SK-N-SH treated with all-trans-retinoic acid at 6 μM for 48 hours (cell line): ENCODE measurements at regions not wholly inside any gene's neighbourhood (a gene's known extent, or its start where the extent isn't known, plus 50 kb on each side); places are given as distances from the start of the nearest gene placed in this dataset.
"Not testable (repeated sequence)": the region's sequence is repeated elsewhere in the genome, so short reads cannot be mapped to it uniquely, and the experiment has no call there.

Source experiments
- ATAC-seq: fragments of 200-7000 bp; cut with Tn5 transposase; 3 replicates; pipeline ENCODE4 v1.9.1; 2020; ENCODE audit warnings: mild to moderate bottlenecking, moderate library complexity
- ARNTL ChIP-seq: fragments of 450-650 bp; formaldehyde crosslinking; IDR thresholded peaks from 2 replicates; pipeline ENCODE4 v1.5.0; 2020; ENCODE audit warnings: low read depth, mild to moderate bottlenecking, moderate library complexity, borderline replicate concordance
- BACH2 ChIP-seq: fragments of 250-450 bp; sonication (Bioruptor Pico); IDR thresholded peaks from 2 replicates; pipeline ENCODE4 v1.9.0; 2021; ENCODE audit warnings: mild to moderate bottlenecking, borderline replicate concordance
- CREB5 ChIP-seq: fragments of 250-450 bp; sonication (Bioruptor Pico); IDR thresholded peaks from 2 replicates; pipeline ENCODE4 v1.5.1; 2020; ENCODE audit warnings: low read depth, mild to moderate bottlenecking, moderate library complexity
- CSDC2 ChIP-seq: fragments of 250-450 bp; sonication (Bioruptor Pico); IDR thresholded peaks from 2 replicates; pipeline ENCODE4 v1.5.0; 2020; ENCODE audit warnings: mild to moderate bottlenecking, moderate library complexity
- GLIS3 ChIP-seq: fragments of 250-450 bp; sonication (Bioruptor Pico); IDR thresholded peaks from 2 replicates; pipeline ENCODE4 v1.5.0; 2020; ENCODE audit warnings: mild to moderate bottlenecking, moderate library complexity
- ISL1 ChIP-seq: fragments of 250-450 bp; sonication (Bioruptor Pico); IDR thresholded peaks from 2 replicates; pipeline ENCODE4 v2.1.2; 2022; ENCODE audit warnings: mild to moderate bottlenecking, moderate library complexity
- OSR1 ChIP-seq: fragments of 250-450 bp; sonication (Bioruptor Pico); IDR thresholded peaks from 2 replicates; pipeline ENCODE4 v1.8.0; 2022; ENCODE audit warnings: moderate library complexity, mild to moderate bottlenecking, inconsistent platforms
- PPARA ChIP-seq: fragments of 250-450 bp; sonication (Bioruptor Pico); IDR thresholded peaks from 2 replicates; pipeline ENCODE4 v1.5.0; 2020; ENCODE audit warnings: mild to moderate bottlenecking, borderline replicate concordance
- RARB ChIP-seq: fragments of 250-450 bp; sonication (Bioruptor Pico); IDR thresholded peaks from 2 replicates; pipeline ENCODE4 v1.8.0; 2021; ENCODE audit warnings: mild to moderate bottlenecking, moderate library complexity
- SNAI2 ChIP-seq: fragments of 250-450 bp; sonication (Bioruptor Pico); IDR thresholded peaks from 2 replicates; pipeline ENCODE4 v1.5.0; 2020; ENCODE audit warnings: mild to moderate bottlenecking, moderate library complexity
- TCF4 ChIP-seq: fragments of 250-450 bp; sonication (Bioruptor Pico); IDR thresholded peaks from 2 replicates; pipeline ENCODE4 v1.8.0; 2021; ENCODE audit warnings: mild to moderate bottlenecking, moderate library complexity, borderline replicate concordance
- ZC3H10 ChIP-seq: fragments of 250-450 bp; sonication (Bioruptor Pico); IDR thresholded peaks from 2 replicates; pipeline ENCODE4 v1.5.1; 2021; ENCODE audit warnings: mild to moderate bottlenecking, moderate library complexity
- ZFP3 ChIP-seq: fragments of 250-450 bp; sonication (Bioruptor Pico); IDR thresholded peaks from 2 replicates; pipeline ENCODE4 v1.5.0; 2020; ENCODE audit warnings: mild to moderate bottlenecking, moderate library complexity
- ZFP30 ChIP-seq: fragments of 450-650 bp; formaldehyde crosslinking; IDR thresholded peaks from 2 replicates; pipeline ENCODE4 v1.5.0; 2022; ENCODE audit warnings: mild to moderate bottlenecking, moderate library complexity
- ZNF565 ChIP-seq: fragments of 450-650 bp; formaldehyde crosslinking; conservative IDR thresholded peaks from 2 replicates; pipeline ENCODE4 v1.5.0; 2020; ENCODE audit warnings: low read depth, mild to moderate bottlenecking, moderate library complexity
- ZNF70 ChIP-seq: fragments of 450-650 bp; formaldehyde crosslinking; IDR thresholded peaks from 2 replicates; pipeline ENCODE4 v1.5.0; 2020; ENCODE audit warnings: mild to moderate bottlenecking, moderate library complexity
- ZNF8 ChIP-seq: fragments of 450-650 bp; formaldehyde crosslinking; IDR thresholded peaks from 2 replicates; pipeline ENCODE4 v1.5.0; 2020; ENCODE audit warnings: mild to moderate bottlenecking, moderate library complexity
- TF ChIP-seq, protein P1 (sequence below): fragments of 250-450 bp; sonication (Bioruptor Pico); IDR thresholded peaks from 2 replicates; pipeline ENCODE4 v1.8.0; 2021; ENCODE audit warnings: low read depth, mild to moderate bottlenecking, moderate library complexity, borderline replicate concordance
- TF ChIP-seq, protein P2 (sequence below): fragments of 250-450 bp; sonication (Bioruptor Pico); IDR thresholded peaks from 2 replicates; pipeline ENCODE4 v1.5.0; 2020; ENCODE audit warnings: mild to moderate bottlenecking, moderate library complexity
- TF ChIP-seq, protein P3 (sequence below): fragments of 250-450 bp; sonication (Bioruptor Pico); IDR thresholded peaks from 2 replicates; pipeline ENCODE4 v1.5.1; 2021; ENCODE audit warnings: mild to moderate bottlenecking, moderate library complexity
- TF ChIP-seq, protein P4 (sequence below): fragments of 250-450 bp; sonication (Bioruptor Pico); IDR thresholded peaks from 2 replicates; pipeline ENCODE4 v1.8.0; 2020; ENCODE audit warnings: mild to moderate bottlenecking, moderate library complexity, borderline replicate concordance

GRCh38 chr12:38431921-38432320 is 115.3 kb downstream of the ALG10B start (continued):
- no peak for TF ChIP-seq GLIS3 (CRISPR knock-in tag)
- TF ChIP-seq, all 23 proteins: peak for 0

- ATAC-seq = not testable (repeated sequence)
Measured at GRCh38 chr12:38441871-38442281, 125.3 kb downstream of the ALG10B start.

GRCh38 chr12:38445040-38445439 is 128.5 kb downstream of the ALG10B start:
- TF ChIP-seq ZC3H10 (CRISPR knock-in tag) (no peak), ZFP30 (CRISPR knock-in tag) (no peak), GLIS3 (CRISPR knock-in tag) (no peak), SNAI2 (CRISPR knock-in tag) (no peak), ZNF565 (CRISPR knock-in tag) (no peak), ZNF8 (CRISPR knock-in tag) (no peak), CREB5 (CRISPR knock-in tag) (no peak), RARB (no peak), TCF4 (CRISPR knock-in tag) (no peak), BACH2 (CRISPR knock-in tag) (no peak), ZFP3 (no peak), ISL1 (CRISPR knock-in tag) (no peak), OSR1 (no peak), ZNF70 (no peak)
- TF ChIP-seq, protein P1, sequence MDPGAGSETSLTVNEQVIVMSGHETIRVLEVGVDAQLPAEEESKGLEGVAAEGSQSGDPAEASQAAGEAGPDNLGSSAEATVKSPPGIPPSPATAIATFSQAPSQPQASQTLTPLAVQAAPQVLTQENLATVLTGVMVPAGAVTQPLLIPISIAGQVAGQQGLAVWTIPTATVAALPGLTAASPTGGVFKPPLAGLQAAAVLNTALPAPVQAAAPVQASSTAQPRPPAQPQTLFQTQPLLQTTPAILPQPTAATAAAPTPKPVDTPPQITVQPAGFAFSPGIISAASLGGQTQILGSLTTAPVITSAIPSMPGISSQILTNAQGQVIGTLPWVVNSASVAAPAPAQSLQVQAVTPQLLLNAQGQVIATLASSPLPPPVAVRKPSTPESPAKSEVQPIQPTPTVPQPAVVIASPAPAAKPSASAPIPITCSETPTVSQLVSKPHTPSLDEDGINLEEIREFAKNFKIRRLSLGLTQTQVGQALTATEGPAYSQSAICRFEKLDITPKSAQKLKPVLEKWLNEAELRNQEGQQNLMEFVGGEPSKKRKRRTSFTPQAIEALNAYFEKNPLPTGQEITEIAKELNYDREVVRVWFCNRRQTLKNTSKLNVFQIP (CRISPR knock-in tag) = no peak
- TF ChIP-seq, protein P2, sequence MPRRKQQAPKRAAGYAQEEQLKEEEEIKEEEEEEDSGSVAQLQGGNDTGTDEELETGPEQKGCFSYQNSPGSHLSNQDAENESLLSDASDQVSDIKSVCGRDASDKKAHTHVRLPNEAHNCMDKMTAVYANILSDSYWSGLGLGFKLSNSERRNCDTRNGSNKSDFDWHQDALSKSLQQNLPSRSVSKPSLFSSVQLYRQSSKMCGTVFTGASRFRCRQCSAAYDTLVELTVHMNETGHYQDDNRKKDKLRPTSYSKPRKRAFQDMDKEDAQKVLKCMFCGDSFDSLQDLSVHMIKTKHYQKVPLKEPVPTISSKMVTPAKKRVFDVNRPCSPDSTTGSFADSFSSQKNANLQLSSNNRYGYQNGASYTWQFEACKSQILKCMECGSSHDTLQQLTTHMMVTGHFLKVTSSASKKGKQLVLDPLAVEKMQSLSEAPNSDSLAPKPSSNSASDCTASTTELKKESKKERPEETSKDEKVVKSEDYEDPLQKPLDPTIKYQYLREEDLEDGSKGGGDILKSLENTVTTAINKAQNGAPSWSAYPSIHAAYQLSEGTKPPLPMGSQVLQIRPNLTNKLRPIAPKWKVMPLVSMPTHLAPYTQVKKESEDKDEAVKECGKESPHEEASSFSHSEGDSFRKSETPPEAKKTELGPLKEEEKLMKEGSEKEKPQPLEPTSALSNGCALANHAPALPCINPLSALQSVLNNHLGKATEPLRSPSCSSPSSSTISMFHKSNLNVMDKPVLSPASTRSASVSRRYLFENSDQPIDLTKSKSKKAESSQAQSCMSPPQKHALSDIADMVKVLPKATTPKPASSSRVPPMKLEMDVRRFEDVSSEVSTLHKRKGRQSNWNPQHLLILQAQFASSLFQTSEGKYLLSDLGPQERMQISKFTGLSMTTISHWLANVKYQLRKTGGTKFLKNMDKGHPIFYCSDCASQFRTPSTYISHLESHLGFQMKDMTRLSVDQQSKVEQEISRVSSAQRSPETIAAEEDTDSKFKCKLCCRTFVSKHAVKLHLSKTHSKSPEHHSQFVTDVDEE (CRISPR knock-in tag) = no peak
- TF ChIP-seq, protein P3, sequence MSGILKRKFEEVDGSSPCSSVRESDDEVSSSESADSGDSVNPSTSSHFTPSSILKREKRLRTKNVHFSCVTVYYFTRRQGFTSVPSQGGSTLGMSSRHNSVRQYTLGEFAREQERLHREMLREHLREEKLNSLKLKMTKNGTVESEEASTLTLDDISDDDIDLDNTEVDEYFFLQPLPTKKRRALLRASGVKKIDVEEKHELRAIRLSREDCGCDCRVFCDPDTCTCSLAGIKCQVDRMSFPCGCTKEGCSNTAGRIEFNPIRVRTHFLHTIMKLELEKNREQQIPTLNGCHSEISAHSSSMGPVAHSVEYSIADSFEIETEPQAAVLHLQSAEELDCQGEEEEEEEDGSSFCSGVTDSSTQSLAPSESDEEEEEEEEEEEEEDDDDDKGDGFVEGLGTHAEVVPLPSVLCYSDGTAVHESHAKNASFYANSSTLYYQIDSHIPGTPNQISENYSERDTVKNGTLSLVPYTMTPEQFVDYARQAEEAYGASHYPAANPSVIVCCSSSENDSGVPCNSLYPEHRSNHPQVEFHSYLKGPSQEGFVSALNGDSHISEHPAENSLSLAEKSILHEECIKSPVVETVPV (CRISPR knock-in tag) = no peak
- TF ChIP-seq, protein P4, sequence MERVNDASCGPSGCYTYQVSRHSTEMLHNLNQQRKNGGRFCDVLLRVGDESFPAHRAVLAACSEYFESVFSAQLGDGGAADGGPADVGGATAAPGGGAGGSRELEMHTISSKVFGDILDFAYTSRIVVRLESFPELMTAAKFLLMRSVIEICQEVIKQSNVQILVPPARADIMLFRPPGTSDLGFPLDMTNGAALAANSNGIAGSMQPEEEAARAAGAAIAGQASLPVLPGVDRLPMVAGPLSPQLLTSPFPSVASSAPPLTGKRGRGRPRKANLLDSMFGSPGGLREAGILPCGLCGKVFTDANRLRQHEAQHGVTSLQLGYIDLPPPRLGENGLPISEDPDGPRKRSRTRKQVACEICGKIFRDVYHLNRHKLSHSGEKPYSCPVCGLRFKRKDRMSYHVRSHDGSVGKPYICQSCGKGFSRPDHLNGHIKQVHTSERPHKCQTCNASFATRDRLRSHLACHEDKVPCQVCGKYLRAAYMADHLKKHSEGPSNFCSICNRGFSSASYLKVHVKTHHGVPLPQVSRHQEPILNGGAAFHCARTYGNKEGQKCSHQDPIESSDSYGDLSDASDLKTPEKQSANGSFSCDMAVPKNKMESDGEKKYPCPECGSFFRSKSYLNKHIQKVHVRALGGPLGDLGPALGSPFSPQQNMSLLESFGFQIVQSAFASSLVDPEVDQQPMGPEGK (CRISPR knock-in tag) = no peak
- TF ChIP-seq, all 23 proteins: peak for 0
- ATAC-seq = no peak

DNA sequence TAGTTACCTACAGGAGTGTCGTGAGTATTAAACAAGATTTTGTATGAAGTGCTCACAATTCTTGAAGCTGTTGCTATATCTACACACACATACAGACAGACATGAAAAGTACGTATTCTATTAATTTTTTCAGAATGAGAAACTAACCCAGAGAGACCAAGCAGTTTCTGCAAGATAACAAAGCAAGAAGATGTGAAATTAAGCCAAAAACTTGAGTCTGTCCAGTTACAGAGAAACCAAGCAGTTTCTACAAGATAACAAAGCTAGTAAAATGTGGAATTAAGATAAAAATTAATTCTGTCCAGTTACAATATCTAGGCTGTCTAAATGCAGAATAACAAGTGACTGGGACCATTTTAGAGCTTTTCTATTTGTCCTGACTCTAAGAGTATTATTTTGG is 132.4 kb downstream of the ALG10B start:
- no peak for ATAC-seq
- TF ChIP-seq SNAI2 (CRISPR knock-in tag) (no peak), ZFP3 (no peak), ZNF565 (CRISPR knock-in tag) (no peak), CSDC2 (no peak), TCF4 (CRISPR knock-in tag) (no peak), PPARA (CRISPR knock-in tag) (no peak), RARB (no peak), ARNTL (CRISPR knock-in tag) (no peak), ISL1 (CRISPR knock-in tag) (no peak), OSR1 (no peak)
- TF ChIP-seq, protein P2 (CRISPR knock-in tag) = no peak
- TF ChIP-seq, protein P3 (CRISPR knock-in tag) = no peak
- TF ChIP-seq, all 23 proteins: peak for 0
